CD14-positive monocyte (primary cell): ENCODE measurements at regions not wholly inside any gene's neighbourhood (a gene's known extent, or its start where the extent isn't known, plus 50 kb on each side); places are given as distances from the start of the nearest gene placed in this dataset.

Experiments
- DNase-seq, 3 donors: peaks; one replicate each; pipeline ENCODE4 v3.0.0-alpha.2; 2011 to 2022
- H2AFZ ChIP-seq: 2 replicates; pipeline ENCODE4 v1.6.0; 2012; ENCODE audit warnings: mild to moderate bottlenecking, low read depth, low read length, inconsistent platforms; ENCODE audit not compliant: insufficient read depth, poor library complexity, severe bottlenecking
- H3K27ac ChIP-seq, 2 donors: 1 replicate in 1 of 2; 2 replicates in 1 of 2; pipeline ENCODE4 v1.5.1; 2012 to 2013; ENCODE audit warnings: low read length in 2 of 2, control low read depth in 1 of 2, inconsistent platforms in 1 of 2, low read depth in 1 of 2, mild to moderate bottlenecking in 1 of 2
- H3K27me3 ChIP-seq, 2 donors: one replicate each; pipeline versions ENCODE4 v1.6.0 to v1.6.1; 2011 to 2013; ENCODE audit warnings: low read length in 2 of 2; ENCODE audit not compliant: control insufficient read depth in 2 of 2, insufficient read depth in 2 of 2
- H3K36me3 ChIP-seq, 2 donors: replicated peaks in 1 of 2; 1 replicate in 1 of 2; 2 replicates in 1 of 2; pipeline versions ENCODE4 v1.5.1 to v1.6.1; 2012 to 2013; ENCODE audit warnings: low read length in 2 of 2, control low read depth in 1 of 2, inconsistent platforms in 1 of 2, mild to moderate bottlenecking in 1 of 2; ENCODE audit not compliant: insufficient read depth in 2 of 2, control insufficient read depth in 1 of 2
- H3K4me1 ChIP-seq, 2 donors: 1 replicate in 1 of 2; 2 replicates in 1 of 2; pipeline versions ENCODE4 v1.5.1 to v1.6.1; 2012 to 2013; ENCODE audit warnings: low read length in 2 of 2, control low read depth in 1 of 2, inconsistent platforms in 1 of 2, mild to moderate bottlenecking in 1 of 2, moderate library complexity in 1 of 2; ENCODE audit not compliant: insufficient read depth in 2 of 2, control insufficient read depth in 1 of 2
- H3K4me2 ChIP-seq: replicated peaks from 2 replicates; pipeline ENCODE3; 2012; ENCODE audit warnings: low read length, moderate library complexity, mild to moderate bottlenecking; ENCODE audit not compliant: poor library complexity, severe bottlenecking; ENCODE audit errors: extremely low read depth
- H3K4me3 ChIP-seq, 3 experiments: fragments of 200-600 bp in 1 of 3; sonication (generic) in 1 of 3; replicated peaks in 1 of 3; 1 replicate in 2 of 3; 2 replicates in 1 of 3; pipeline ENCODE4 v1.5.1; 2011 to 2013; ENCODE audit warnings: low read length in 3 of 3, mild to moderate bottlenecking in 3 of 3, control low read depth in 2 of 3, low read depth in 2 of 3, inconsistent platforms in 1 of 3, moderate library complexity in 1 of 3
- H3K79me2 ChIP-seq: 2 replicates; pipeline ENCODE4 v1.6.0; 2012; ENCODE audit warnings: mild to moderate bottlenecking, control low read depth, inconsistent platforms, low read length, moderate library complexity; ENCODE audit not compliant: insufficient read depth
- H3K9ac ChIP-seq: 2 replicates; pipeline ENCODE4 v1.6.0; 2017; ENCODE audit warnings: low read length, mild to moderate bottlenecking; ENCODE audit not compliant: insufficient read depth, poor library complexity, severe bottlenecking
- H3K9me3 ChIP-seq, 2 donors: replicated peaks in 1 of 2; 1 replicate in 1 of 2; 2 replicates in 1 of 2; pipeline versions ENCODE4 v1.5.1 to v1.6.1; 2012 to 2013; ENCODE audit warnings: low read length in 2 of 2, control low read depth in 1 of 2; ENCODE audit not compliant: control insufficient read depth in 1 of 2, insufficient read depth in 1 of 2
- H4K20me1 ChIP-seq: 2 replicates; pipeline ENCODE4 v1.6.0; 2012; ENCODE audit warnings: mild to moderate bottlenecking, low read length, control low read depth, moderate library complexity; ENCODE audit not compliant: insufficient read depth
- H3K27ac Mint-ChIP-seq, 7 donors: one replicate each; pipeline ENCODE4 v1.8.0; 2020; ENCODE audit warnings: mild to moderate bottlenecking in 7 of 7, mixed read lengths in 7 of 7, moderate library complexity in 6 of 7, inconsistent platforms in 2 of 7
- H3K27me3 Mint-ChIP-seq, 3 donors: one replicate each; pipeline ENCODE4 v1.8.0; 2021 to 2022; ENCODE audit warnings: low read depth in 3 of 3, mild to moderate bottlenecking in 3 of 3, mixed read lengths in 3 of 3, moderate library complexity in 3 of 3, inconsistent platforms in 1 of 3
- H3K36me3 Mint-ChIP-seq, 2 donors: one replicate each; pipeline ENCODE4 v1.8.0; 2020; ENCODE audit warnings: mixed read lengths in 2 of 2, inconsistent platforms in 1 of 2, mild to moderate bottlenecking in 1 of 2
- H3K4me1 Mint-ChIP-seq: one replicate; pipeline ENCODE4 v1.8.0; 2020; ENCODE audit warnings: mild to moderate bottlenecking, mixed read lengths
- H3K4me3 Mint-ChIP-seq, 2 donors: one replicate each; pipeline ENCODE4 v1.8.0; 2020; ENCODE audit warnings: mild to moderate bottlenecking in 2 of 2, mixed read lengths in 2 of 2, moderate library complexity in 1 of 2
- H3K9me3 Mint-ChIP-seq, 7 donors: one replicate each; pipeline ENCODE4 v1.8.0; 2020 to 2022; ENCODE audit warnings: mixed read lengths in 7 of 7, mild to moderate bottlenecking in 6 of 7, moderate library complexity in 6 of 7, inconsistent platforms in 2 of 7
- WGBS: methylation state at CpG from one replicate; pipeline ENCODE4 v1.1.5; 2013; ENCODE audit warnings: missing lambda C conversion rate; ENCODE audit not compliant: insufficient coverage; 5-methylcytosine and 5-hydroxymethylcytosine counted together
- intact Hi-C, 2 donors: fragments of 100-400 bp; cut with micrococcal nuclease; formaldehyde crosslinking; loops; one replicate each; pipeline versions ENCODE4 v1.15.0 to v1.15.1; 2023
- TF ChIP-seq, protein P1 (sequence below): fragments of 200-600 bp; IDR thresholded peaks from one replicate; pipeline ENCODE4 v1.8.0; 2022; ENCODE audit warnings: antibody characterized with exemption, mild to moderate bottlenecking

DNA sequence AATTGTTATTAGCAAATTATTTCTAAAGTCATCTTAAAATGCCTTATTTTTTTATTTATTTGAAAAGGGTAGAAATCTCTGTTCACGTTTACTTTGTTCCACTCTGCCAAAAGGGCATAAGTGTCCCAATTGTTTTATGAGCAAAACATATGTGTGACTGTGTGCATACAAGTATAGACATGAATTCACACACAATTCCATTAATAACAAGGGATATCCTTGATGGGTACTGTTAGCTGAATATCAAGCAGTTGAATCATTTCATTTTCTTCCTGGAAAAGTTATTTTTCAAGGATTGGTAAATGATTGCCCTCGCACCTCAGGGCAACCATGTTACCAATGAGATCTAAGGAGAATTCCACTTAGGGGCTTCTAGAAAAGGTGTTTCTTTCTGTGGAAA is 92.1 kb upstream of the TAF11L2 start:
- no peaks in the 10 kb centered on the region for H3K9me3 Mint-ChIP-seq
- no peak overlapping the region for H3K27ac Mint-ChIP-seq
- no peaks in the 10 kb centered on the region for H3K27me3 Mint-ChIP-seq
- H3K27ac ChIP-seq = no peak overlapping the region
- intact Hi-C loops = no loop called here
- no peak overlapping the region for H3K4me3 Mint-ChIP-seq
- H3K4me1 ChIP-seq = peaks cover 16 to 19% of the 10 kb centered on the region in 2 donors
- no peak overlapping the region for H2AFZ ChIP-seq
- no peak for DNase-seq
- peaks cover 20% of the 10 kb centered on the region for H3K4me1 Mint-ChIP-seq
- TF ChIP-seq, protein P1, sequence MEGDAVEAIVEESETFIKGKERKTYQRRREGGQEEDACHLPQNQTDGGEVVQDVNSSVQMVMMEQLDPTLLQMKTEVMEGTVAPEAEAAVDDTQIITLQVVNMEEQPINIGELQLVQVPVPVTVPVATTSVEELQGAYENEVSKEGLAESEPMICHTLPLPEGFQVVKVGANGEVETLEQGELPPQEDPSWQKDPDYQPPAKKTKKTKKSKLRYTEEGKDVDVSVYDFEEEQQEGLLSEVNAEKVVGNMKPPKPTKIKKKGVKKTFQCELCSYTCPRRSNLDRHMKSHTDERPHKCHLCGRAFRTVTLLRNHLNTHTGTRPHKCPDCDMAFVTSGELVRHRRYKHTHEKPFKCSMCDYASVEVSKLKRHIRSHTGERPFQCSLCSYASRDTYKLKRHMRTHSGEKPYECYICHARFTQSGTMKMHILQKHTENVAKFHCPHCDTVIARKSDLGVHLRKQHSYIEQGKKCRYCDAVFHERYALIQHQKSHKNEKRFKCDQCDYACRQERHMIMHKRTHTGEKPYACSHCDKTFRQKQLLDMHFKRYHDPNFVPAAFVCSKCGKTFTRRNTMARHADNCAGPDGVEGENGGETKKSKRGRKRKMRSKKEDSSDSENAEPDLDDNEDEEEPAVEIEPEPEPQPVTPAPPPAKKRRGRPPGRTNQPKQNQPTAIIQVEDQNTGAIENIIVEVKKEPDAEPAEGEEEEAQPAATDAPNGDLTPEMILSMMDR = no peak
- no peaks in the 10 kb centered on the region for H3K36me3 ChIP-seq
- no peaks in the 10 kb centered on the region for H4K20me1 ChIP-seq
- no peaks in the 10 kb centered on the region for H3K27me3 ChIP-seq
- no peaks in the 10 kb centered on the region for H3K36me3 Mint-ChIP-seq
- H3K9ac ChIP-seq = no peak overlapping the region
- no peak overlapping the region for H3K4me3 ChIP-seq
- 83% methylated on average over 1 of the region's 2 CpGs for WGBS
- H3K9me3 ChIP-seq = no peaks in the 10 kb centered on the region
- H3K79me2 ChIP-seq = no peaks in the 10 kb centered on the region
- no peak overlapping the region for H3K4me2 ChIP-seq

GRCh38 chr5:17406423-17406838 is 91.6 kb upstream of the TAF11L2 start:
- Mint-ChIP-seq H3K9me3 (no peaks in the 10 kb centered on the region), H3K27me3 (no peaks in the 10 kb centered on the region), H3K4me3 (no peak overlapping the region), H3K36me3 (no peaks in the 10 kb centered on the region), H3K4me1 (peaks cover 17% of the 10 kb centered on the region), H3K27ac (no peak overlapping the region)
- H3K9me3 ChIP-seq = no peaks in the 10 kb centered on the region
- no peaks in the 10 kb centered on the region for H3K36me3 ChIP-seq
- no peak overlapping the region for H2AFZ ChIP-seq
- peaks cover 12 to 14% of the 10 kb centered on the region in 2 donors for H3K4me1 ChIP-seq
- WGBS = no CpG with 5 or more reads among the region's 2 CpGs
- no peak overlapping the region for H3K9ac ChIP-seq
- H3K27ac ChIP-seq = no peak overlapping the region
- no peaks in the 10 kb centered on the region for H3K27me3 ChIP-seq
- TF ChIP-seq, protein P1 = no peak
- H3K79me2 ChIP-seq = no peaks in the 10 kb centered on the region
- no peak overlapping the region for H3K4me2 ChIP-seq
- intact Hi-C loops = no loop called here
- DNase-seq = no peak
- H3K4me3 ChIP-seq = no peak overlapping the region
- no peaks in the 10 kb centered on the region for H4K20me1 ChIP-seq
